ENCODE measurements at regions not wholly inside any gene's neighbourhood (a gene's known extent, or its start where the extent isn't known, plus 50 kb on each side); places are given as distances from the start of the nearest gene placed in this dataset.
"Not testable (repeated sequence)": the region's sequence is repeated elsewhere in the genome, so short reads cannot be mapped to it uniquely, and the experiment has no call there.

GRCh38 chr13:21920802-21921201 lies 249.9 kb downstream of the FGF9 start:
- DNase-seq, result not testable (repeated sequence)

- no peak for DNase-seq
Measured at GRCh38 chr13:21924958-21925357, 254.1 kb downstream of the FGF9 start.

- DNase-seq, result no peak
Measured at GRCh38 chr13:21925720-21926119, 254.8 kb downstream of the FGF9 start.

GRCh38 chr13:21929400-21929799 lies 258.5 kb downstream of the FGF9 start:
- DNase-seq, result no peak

GRCh38 chr13:21930536-21930935 lies 259.7 kb downstream of the FGF9 start:
- no peak for DNase-seq

GRCh38 chr13:21932578-21932977 lies 261.7 kb downstream of the FGF9 start:
- DNase-seq, result no peak

- no peak for DNase-seq
Measured at GRCh38 chr13:21932996-21933395, 262.1 kb downstream of the FGF9 start.

- no peak for DNase-seq
Measured at GRCh38 chr13:21934284-21934683, 263.4 kb downstream of the FGF9 start.

GRCh38 chr13:21936674-21937073 lies 265.8 kb downstream of the FGF9 start:
- no peak for DNase-seq

GRCh38 chr13:21938168-21938567 lies 267.3 kb downstream of the FGF9 start:
- no peak for DNase-seq

- no peak for DNase-seq
Measured at GRCh38 chr13:21938636-21939035, 267.8 kb downstream of the FGF9 start.

- DNase-seq, result no peak
Measured at GRCh38 chr13:21942061-21942460, 271.2 kb downstream of the FGF9 start.

- no peak for DNase-seq
Measured at GRCh38 chr13:21944610-21945009, 273.7 kb downstream of the FGF9 start.

GRCh38 chr13:21945195-21945594 lies 274.3 kb downstream of the FGF9 start:
- no peak for DNase-seq

GRCh38 chr13:21946964-21947363 lies 276.1 kb downstream of the FGF9 start:
- no peak for DNase-seq

- DNase-seq, result no peak
Measured at GRCh38 chr13:21948769-21949474, 278.0 kb downstream of the FGF9 start.

- DNase-seq, result no peak
Measured at GRCh38 chr13:21949818-21950429, 279.1 kb downstream of the FGF9 start.

GRCh38 chr13:21956666-21957065 lies 285.8 kb downstream of the FGF9 start:
- no peak for DNase-seq

- DNase-seq, result no peak
Measured at GRCh38 chr13:21957833-21958232, 287.0 kb downstream of the FGF9 start.

- no peak for DNase-seq
Measured at GRCh38 chr13:21960108-21960507, 289.2 kb downstream of the FGF9 start.

GRCh38 chr13:21964686-21965085 lies 293.8 kb downstream of the FGF9 start:
- no peak for DNase-seq

- no peak for DNase-seq
Measured at GRCh38 chr13:21965095-21965494, 294.2 kb downstream of the FGF9 start.

- no peak for DNase-seq
Measured at GRCh38 chr13:21966014-21966413, 295.1 kb downstream of the FGF9 start.

- no peak for DNase-seq
Measured at GRCh38 chr13:21967871-21968270, 297.0 kb downstream of the FGF9 start.

- DNase-seq, result no peak
Measured at GRCh38 chr13:21970172-21970571, 299.3 kb downstream of the FGF9 start.

Data from activated CD4-positive, alpha-beta T cell treated with anti-CD3 and anti-CD28 coated beads for 4 hours (primary cell).